Stimulated activated CD8-positive, alpha-beta memory T cell treated with anti-CD3 and anti-CD28 coated beads, Interleukin-4, amount 100 ng/mL, for 48 hours (primary cell): ENCODE measurements at regions not wholly inside any gene's neighbourhood (a gene's known extent, or its start where the extent isn't known, plus 50 kb on each side); places are given as distances from the start of the nearest gene placed in this dataset.

Experiments
- DNase-seq: peaks from one replicate; pipeline ENCODE4 v3.0.0-alpha.2; 2020

- no peak for DNase-seq
Observed at GRCh38 chr12:14283489-14284144, 81.9 kb upstream of the ATF7IP start.

- no peak for DNase-seq
Observed at GRCh38 chr12:14284184-14284722, 81.2 kb upstream of the ATF7IP start.

- no peak for DNase-seq
Observed at GRCh38 chr12:14289601-14290000, 75.9 kb upstream of the ATF7IP start.

GRCh38 chr12:14290951-14291350, 74.5 kb upstream of the ATF7IP start:
- DNase-seq, result no peak

- DNase-seq, result no peak
Observed at GRCh38 chr12:14303661-14304155, 61.8 kb upstream of the ATF7IP start.

GRCh38 chr12:14307004-14307403, 58.5 kb upstream of the ATF7IP start:
- no peak for DNase-seq

GRCh38 chr12:14308516-14308915, 57.0 kb upstream of the ATF7IP start:
- DNase-seq, result no peak

GRCh38 chr12:14310866-14311265, 54.6 kb upstream of the ATF7IP start:
- DNase-seq, result no peak

GRCh38 chr12:14313379-14314138, 51.9 kb upstream of the ATF7IP start:
- no peak for DNase-seq

GRCh38 chr12:14314801-14315200, 50.7 kb upstream of the ATF7IP start:
- no peak for DNase-seq

- DNase-seq, result no peak
Observed at GRCh38 chr12:14315501-14315900, 50.0 kb upstream of the ATF7IP start.
